ENCODE measurements at regions not wholly inside any gene's neighbourhood (a gene's known extent, or its start where the extent isn't known, plus 50 kb on each side); places are given as distances from the start of the nearest gene placed in this dataset.

GRCh38 chr12:93178154-93178878, 199.4 kb upstream of the NUDT4 start:
- no peak for FAIRE-seq
- no peak for DNase-seq (ENCODE audit: low read depth)
- Histone ChIP-seq H3K36me3 (ENCODE audit: control insufficient read depth, insufficient read depth, low read length) (no peaks in the 10 kb centered on the region), H3K27me3 (ENCODE audit: control insufficient read depth, insufficient read depth, low read length) (no peaks in the 10 kb centered on the region), H3K4me3 (ENCODE audit: low read depth, low read length) (no peak overlapping the region)
- TF ChIP-seq CTCF (IDR thresholded peaks at IDR 0.05; ENCODE audit: insufficient read depth, low read length, severe bottlenecking), result no peak

GRCh38 chr12:93179792-93180191, 197.9 kb upstream of the NUDT4 start:
- no peaks in the 10 kb centered on the region for H3K27me3 ChIP-seq (ENCODE audit: control insufficient read depth, insufficient read depth, low read length)
- no peaks in the 10 kb centered on the region for H3K36me3 ChIP-seq (ENCODE audit: control insufficient read depth, insufficient read depth, low read length)
- no peak for TF ChIP-seq CTCF (IDR thresholded peaks at IDR 0.05; ENCODE audit: insufficient read depth, low read length, severe bottlenecking)
- H3K4me3 ChIP-seq (ENCODE audit: low read depth, low read length), result no peak overlapping the region
- DNase-seq (ENCODE audit: low read depth), result no peak
- FAIRE-seq, result no peak

GRCh38 chr12:93180566-93180965, 197.2 kb upstream of the NUDT4 start:
- Histone ChIP-seq H3K36me3 (ENCODE audit: control insufficient read depth, insufficient read depth, low read length) (no peaks in the 10 kb centered on the region), H3K4me3 (ENCODE audit: low read depth, low read length) (no peak overlapping the region), H3K27me3 (ENCODE audit: control insufficient read depth, insufficient read depth, low read length) (no peaks in the 10 kb centered on the region)
- FAIRE-seq (no peak), DNase-seq (ENCODE audit: low read depth) (no peak)
- TF ChIP-seq CTCF (IDR thresholded peaks at IDR 0.05; ENCODE audit: insufficient read depth, low read length, severe bottlenecking), result no peak

DNA sequence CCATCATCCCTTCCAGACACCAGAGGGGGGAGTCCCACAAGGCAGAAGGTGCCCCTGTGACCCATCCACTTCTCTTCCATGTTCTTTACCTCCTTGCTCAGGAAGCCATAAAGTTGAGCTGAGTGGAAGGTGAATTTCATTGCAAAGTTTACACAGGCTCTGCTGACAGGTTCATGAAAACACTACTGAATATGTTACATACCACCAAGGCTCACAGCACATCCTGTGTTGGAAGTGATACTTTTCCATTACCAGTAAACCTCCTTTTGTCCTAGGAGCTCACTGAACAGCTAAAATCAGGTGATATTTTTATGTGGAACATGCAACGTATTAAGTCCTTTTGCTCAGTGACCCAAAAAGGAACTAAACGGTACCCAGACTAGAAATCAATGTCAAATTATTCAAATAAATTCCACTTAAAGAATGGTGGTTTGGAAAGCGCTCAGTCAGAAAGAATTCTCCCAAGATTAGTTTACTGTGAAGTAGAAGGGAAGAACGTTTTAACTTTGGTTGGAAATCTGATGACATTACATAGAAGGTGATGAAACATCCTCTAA, 196.2 kb upstream of the NUDT4 start:
- H3K4me3 ChIP-seq (ENCODE audit: low read depth, low read length), result no peak overlapping the region
- DNase-seq (ENCODE audit: low read depth), result no peak
- FAIRE-seq, result no peak
- no peak for TF ChIP-seq CTCF (IDR thresholded peaks at IDR 0.05; ENCODE audit: insufficient read depth, low read length, severe bottlenecking)
- H3K27me3 ChIP-seq (ENCODE audit: control insufficient read depth, insufficient read depth, low read length), result no peaks in the 10 kb centered on the region
- H3K36me3 ChIP-seq (ENCODE audit: control insufficient read depth, insufficient read depth, low read length), result no peaks in the 10 kb centered on the region

DNA sequence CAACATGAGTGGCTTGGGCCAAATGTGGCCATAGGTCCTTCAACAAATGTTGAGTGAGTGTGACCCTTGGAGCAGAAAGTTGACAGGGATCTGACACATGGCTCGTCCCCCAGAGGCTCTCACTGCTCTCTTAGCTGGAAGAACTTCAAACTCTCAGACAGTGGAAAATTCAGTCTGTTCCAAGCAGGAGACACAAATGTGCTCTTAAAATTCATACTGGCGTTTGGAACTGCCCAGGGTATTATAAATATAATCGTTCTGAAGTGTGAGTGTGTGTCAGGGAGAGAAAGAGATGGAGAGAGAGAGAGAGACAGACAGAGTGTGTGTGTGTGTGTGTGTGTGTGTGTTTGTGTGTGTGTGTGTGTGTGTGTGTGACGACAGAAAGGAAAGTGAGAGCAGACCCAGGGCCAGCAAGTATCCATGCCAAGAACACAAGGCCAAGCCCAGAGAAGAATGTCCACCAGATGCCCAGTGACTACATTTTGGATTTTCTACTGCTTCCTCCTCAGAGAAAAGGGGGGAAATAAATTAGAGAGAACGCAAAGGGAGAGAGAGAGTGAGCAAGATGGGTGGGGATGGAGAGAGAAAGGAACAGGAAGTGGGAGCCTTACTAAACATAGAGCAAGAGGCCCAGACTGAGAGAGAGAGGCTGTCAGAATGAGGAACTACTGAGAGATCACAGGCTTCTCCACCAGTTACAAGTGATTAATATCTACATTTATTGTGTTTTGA, 193.6 kb upstream of the NUDT4 start:
- DNase-seq (ENCODE audit: low read depth) (no peak), FAIRE-seq (no peak)
- no peaks in the 10 kb centered on the region for H3K36me3 ChIP-seq (ENCODE audit: control insufficient read depth, insufficient read depth, low read length)
- no peak for TF ChIP-seq CTCF (IDR thresholded peaks at IDR 0.05; ENCODE audit: insufficient read depth, low read length, severe bottlenecking)
- H3K27me3 ChIP-seq (ENCODE audit: control insufficient read depth, insufficient read depth, low read length), result no peaks in the 10 kb centered on the region
- no peak overlapping the region for H3K4me3 ChIP-seq (ENCODE audit: low read depth, low read length)
